Panc1 (cell line): ENCODE measurements at regions not wholly inside any gene's neighbourhood (a gene's known extent, or its start where the extent isn't known, plus 50 kb on each side); places are given as distances from the start of the nearest gene placed in this dataset.
"Not testable (repeated sequence)": the region's sequence is repeated elsewhere in the genome, so short reads cannot be mapped to it uniquely, and the experiment has no call there.

Source experiments
- ATAC-seq: fragments of 200-7000 bp; cut with Tn5 transposase; 2 replicates; pipeline ENCODE4 v1.9.1; 2020; ENCODE audit warnings: mild to moderate bottlenecking, moderate library complexity
- BruUV-seq: library from RNA; stranded (reverse); fragments of 400-500 nt; replicated peaks from 2 replicates; lab custom pipeline; 2021; lab: Mats Ljungman, UMichigan
- CTCF ChIA-PET: fragments of 300-600 bp; sonication (Branson Sonifier 250); formaldehyde crosslinking; loops from one replicate; lab custom pipeline; 2022; ENCODE audit warnings: antibody characterized with exemption; lab: Charles Lee
- POLR2A ChIA-PET: fragments of 300-600 bp; sonication (Branson Sonifier 250); formaldehyde crosslinking; loops from one replicate; lab custom pipeline; 2022; ENCODE audit warnings: antibody characterized with exemption; lab: Charles Lee
- DNase-seq: peaks from one replicate; pipeline ENCODE4 v3.0.0-alpha.2; 2010; ENCODE audit warnings: low read depth, low spot score
- H3K27ac ChIP-seq: 2 replicates; pipeline ENCODE4 v1.5.1; 2011; ENCODE audit warnings: mild to moderate bottlenecking, low read length, inconsistent platforms
- H3K27me3 ChIP-seq: fragments of 200-500 bp; sonication (Bioruptor generic); 2 replicates; pipeline ENCODE4 v1.6.0; 2014; ENCODE audit warnings: low read length, inconsistent platforms; ENCODE audit not compliant: control insufficient read depth, insufficient read depth
- H3K36me3 ChIP-seq: fragments of 200-500 bp; sonication (Bioruptor generic); 2 replicates; pipeline ENCODE4 v1.5.1; 2014; ENCODE audit warnings: inconsistent platforms, mild to moderate bottlenecking, low read length, moderate library complexity; ENCODE audit not compliant: control insufficient read depth, insufficient read depth
- H3K4me1 ChIP-seq: 2 replicates; pipeline ENCODE4 v1.5.1; 2011; ENCODE audit warnings: inconsistent platforms, mild to moderate bottlenecking, low read length, moderate library complexity; ENCODE audit not compliant: control insufficient read depth, insufficient read depth
- H3K4me3 ChIP-seq, 2 experiments: 2 replicates each; pipeline ENCODE4 v1.5.1; 2011 to 2012; ENCODE audit warnings: low read depth in 2 of 2, low read length in 2 of 2, mild to moderate bottlenecking in 2 of 2, inconsistent platforms in 1 of 2, moderate library complexity in 1 of 2
- H3K9me3 ChIP-seq: fragments of 200-500 bp; sonication (Bioruptor generic); 2 replicates; pipeline ENCODE4 v1.5.1; 2014; ENCODE audit warnings: low read depth, mild to moderate bottlenecking, inconsistent platforms, low read length, moderate library complexity; ENCODE audit not compliant: control insufficient read depth, insufficient read depth
- POLR2AphosphoS5 ChIP-seq: IDR thresholded peaks from 2 replicates; pipeline ENCODE4 v1.6.1; 2012; ENCODE audit warnings: mild to moderate bottlenecking, low read depth, low read length, moderate library complexity
- SIN3A ChIP-seq: IDR thresholded peaks from 2 replicates; pipeline ENCODE4 v1.6.1; 2012; ENCODE audit warnings: low read depth, mild to moderate bottlenecking, low read length, moderate library complexity, borderline replicate concordance; ENCODE audit not compliant: insufficient read depth
- TCF7L2 ChIP-seq: IDR thresholded peaks from 2 replicates; pipeline ENCODE4 v1.6.1; 2011; ENCODE audit warnings: mild to moderate bottlenecking, low read depth, low read length, inconsistent platforms
- in situ Hi-C: cut with HindIII; loops from 2 replicates; pipeline ENCODE4 v1.10.0; 2016; ENCODE audit warnings: low sequenced_read_pairs, low pct_unique_long_range_greater_than_20kb
- intact Hi-C: fragments of 100-400 bp; cut with micrococcal nuclease; formaldehyde crosslinking; loops from one replicate; pipeline ENCODE4 v1.10.0; 2022; ENCODE audit not compliant: unreplicated experiment
- TF ChIP-seq, protein P1 (sequence below), 2 experiments: IDR thresholded peaks; 2 replicates each; pipeline ENCODE4 v1.6.1; 2011 to 2012; ENCODE audit warnings: low read depth in 2 of 2, control low read depth in 1 of 2, low read length in 1 of 2, mild to moderate bottlenecking in 1 of 2, moderate library complexity in 1 of 2; ENCODE audit not compliant: insufficient read depth in 1 of 2
- TF ChIP-seq, protein P2 (sequence below): fragments of 450-650 bp; IDR thresholded peaks from 2 replicates; pipeline ENCODE4 v1.5.1; 2017; ENCODE audit warnings: mild to moderate bottlenecking

DNA sequence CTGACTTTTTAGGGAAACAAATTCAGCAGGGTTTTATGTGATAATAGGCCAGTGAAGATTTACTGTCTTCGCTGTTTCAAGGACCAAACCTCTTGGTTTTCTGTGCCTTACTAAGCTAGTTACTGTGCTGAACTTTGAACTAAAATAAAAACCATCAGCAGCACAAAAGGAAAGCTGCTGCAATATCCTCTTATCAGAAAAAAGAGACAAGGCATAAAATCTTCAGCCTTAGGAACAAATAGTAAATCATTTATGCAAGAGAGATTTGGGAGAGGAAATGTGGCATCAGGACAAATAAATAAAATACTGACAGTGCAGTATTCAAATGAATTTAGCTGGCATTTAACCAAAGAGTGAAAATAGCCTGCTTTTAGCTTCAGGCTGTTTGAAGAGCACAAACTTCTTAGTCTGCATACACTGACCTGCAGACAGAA lies 64.1 kb upstream of the EHBP1 start:
- in situ Hi-C loops (no loop called here), intact Hi-C loops (no loop called here)
- H3K4me1 ChIP-seq = no peaks in the 10 kb centered on the region
- H3K27ac ChIP-seq = no peak overlapping the region
- no peaks in the 10 kb centered on the region for H3K9me3 ChIP-seq
- no peak overlapping the region for H3K4me3 ChIP-seq
- TF ChIP-seq TCF7L2 = no peak
- no peak for TF ChIP-seq POLR2AphosphoS5
- TF ChIP-seq, protein P1, sequence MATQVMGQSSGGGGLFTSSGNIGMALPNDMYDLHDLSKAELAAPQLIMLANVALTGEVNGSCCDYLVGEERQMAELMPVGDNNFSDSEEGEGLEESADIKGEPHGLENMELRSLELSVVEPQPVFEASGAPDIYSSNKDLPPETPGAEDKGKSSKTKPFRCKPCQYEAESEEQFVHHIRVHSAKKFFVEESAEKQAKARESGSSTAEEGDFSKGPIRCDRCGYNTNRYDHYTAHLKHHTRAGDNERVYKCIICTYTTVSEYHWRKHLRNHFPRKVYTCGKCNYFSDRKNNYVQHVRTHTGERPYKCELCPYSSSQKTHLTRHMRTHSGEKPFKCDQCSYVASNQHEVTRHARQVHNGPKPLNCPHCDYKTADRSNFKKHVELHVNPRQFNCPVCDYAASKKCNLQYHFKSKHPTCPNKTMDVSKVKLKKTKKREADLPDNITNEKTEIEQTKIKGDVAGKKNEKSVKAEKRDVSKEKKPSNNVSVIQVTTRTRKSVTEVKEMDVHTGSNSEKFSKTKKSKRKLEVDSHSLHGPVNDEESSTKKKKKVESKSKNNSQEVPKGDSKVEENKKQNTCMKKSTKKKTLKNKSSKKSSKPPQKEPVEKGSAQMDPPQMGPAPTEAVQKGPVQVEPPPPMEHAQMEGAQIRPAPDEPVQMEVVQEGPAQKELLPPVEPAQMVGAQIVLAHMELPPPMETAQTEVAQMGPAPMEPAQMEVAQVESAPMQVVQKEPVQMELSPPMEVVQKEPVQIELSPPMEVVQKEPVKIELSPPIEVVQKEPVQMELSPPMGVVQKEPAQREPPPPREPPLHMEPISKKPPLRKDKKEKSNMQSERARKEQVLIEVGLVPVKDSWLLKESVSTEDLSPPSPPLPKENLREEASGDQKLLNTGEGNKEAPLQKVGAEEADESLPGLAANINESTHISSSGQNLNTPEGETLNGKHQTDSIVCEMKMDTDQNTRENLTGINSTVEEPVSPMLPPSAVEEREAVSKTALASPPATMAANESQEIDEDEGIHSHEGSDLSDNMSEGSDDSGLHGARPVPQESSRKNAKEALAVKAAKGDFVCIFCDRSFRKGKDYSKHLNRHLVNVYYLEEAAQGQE (IDR thresholded peaks at IDR 0.05; ENCODE audit: insufficient read depth in 1 of 2, low read depth in 2 of 2, low read length in 1 of 2) = no peak
- TF ChIP-seq, protein P2, sequence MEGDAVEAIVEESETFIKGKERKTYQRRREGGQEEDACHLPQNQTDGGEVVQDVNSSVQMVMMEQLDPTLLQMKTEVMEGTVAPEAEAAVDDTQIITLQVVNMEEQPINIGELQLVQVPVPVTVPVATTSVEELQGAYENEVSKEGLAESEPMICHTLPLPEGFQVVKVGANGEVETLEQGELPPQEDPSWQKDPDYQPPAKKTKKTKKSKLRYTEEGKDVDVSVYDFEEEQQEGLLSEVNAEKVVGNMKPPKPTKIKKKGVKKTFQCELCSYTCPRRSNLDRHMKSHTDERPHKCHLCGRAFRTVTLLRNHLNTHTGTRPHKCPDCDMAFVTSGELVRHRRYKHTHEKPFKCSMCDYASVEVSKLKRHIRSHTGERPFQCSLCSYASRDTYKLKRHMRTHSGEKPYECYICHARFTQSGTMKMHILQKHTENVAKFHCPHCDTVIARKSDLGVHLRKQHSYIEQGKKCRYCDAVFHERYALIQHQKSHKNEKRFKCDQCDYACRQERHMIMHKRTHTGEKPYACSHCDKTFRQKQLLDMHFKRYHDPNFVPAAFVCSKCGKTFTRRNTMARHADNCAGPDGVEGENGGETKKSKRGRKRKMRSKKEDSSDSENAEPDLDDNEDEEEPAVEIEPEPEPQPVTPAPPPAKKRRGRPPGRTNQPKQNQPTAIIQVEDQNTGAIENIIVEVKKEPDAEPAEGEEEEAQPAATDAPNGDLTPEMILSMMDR = no peak
- TF ChIP-seq SIN3A = no peak
- DNase-seq (no peak), ATAC-seq (no peak)
- POLR2A ChIA-PET = no interaction called here
- no TSS peak for BruUV-seq
- no peaks in the 10 kb centered on the region for H3K27me3 ChIP-seq
- H3K36me3 ChIP-seq = no peaks in the 10 kb centered on the region
- CTCF ChIA-PET = no interaction called here

DNA sequence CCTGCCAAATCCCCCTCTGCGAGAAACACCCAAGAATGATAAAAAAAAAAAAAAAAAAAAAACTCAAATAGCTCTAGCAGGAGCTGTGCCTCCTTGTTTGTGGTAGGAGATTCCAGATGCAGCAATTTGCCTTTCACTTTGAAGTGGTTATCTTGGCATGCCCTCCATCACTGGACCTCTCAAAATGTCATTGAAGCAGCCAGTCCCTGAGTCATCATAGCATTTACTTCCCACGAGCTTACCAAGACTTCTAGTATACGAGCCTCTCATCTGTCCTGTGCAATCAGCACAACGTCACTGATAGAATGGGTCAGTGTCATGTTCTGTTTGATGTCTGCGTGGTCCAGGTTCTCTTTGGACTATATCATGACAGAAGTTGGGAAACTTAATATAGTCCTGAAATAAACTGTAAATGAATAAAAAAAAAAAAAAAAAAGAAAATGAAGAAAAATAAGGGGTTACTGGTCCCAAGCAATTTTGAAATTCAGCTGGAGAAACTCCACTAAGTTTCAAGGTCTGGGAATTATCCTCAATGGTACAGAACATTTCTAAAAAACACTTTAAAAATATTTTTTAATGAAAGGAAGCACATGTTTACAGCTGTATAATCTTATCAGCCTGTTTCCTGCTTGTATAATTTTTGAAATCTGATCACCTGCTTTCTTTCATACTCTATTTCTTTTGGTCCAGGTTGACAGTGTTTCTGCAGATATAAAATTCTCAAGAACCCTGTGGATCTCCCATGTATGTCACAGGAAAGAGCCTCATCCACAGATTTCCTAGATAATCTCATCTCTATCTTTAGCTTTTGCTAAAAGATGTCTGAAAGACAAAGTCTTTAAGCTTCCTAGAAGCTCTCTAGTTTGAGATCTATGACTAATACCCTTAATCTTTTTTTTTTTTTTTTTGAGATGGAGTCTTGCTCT lies 74.1 kb upstream of the EHBP1 start:
- Histone ChIP-seq H3K4me3 (no peak overlapping the region), H3K9me3 (no peaks in the 10 kb centered on the region), H3K27me3 (no peaks in the 10 kb centered on the region), H3K27ac (no peak overlapping the region), H3K4me1 (no peaks in the 10 kb centered on the region), H3K36me3 (no peaks in the 10 kb centered on the region)
- in situ Hi-C loops = no loop called here
- ATAC-seq = no peak
- intact Hi-C loops = no loop called here
- DNase-seq = no peak
- POLR2A ChIA-PET = interaction anchor here (0.6 kb wide), 1 partner anchor 892 kb away, joined by 3 read pairs; no protein-coding TSS in a partner anchor
- no TSS peak for BruUV-seq
- TF ChIP-seq, protein P2 = no peak
- TF ChIP-seq, protein P1 (IDR thresholded peaks at IDR 0.05; ENCODE audit: insufficient read depth in 1 of 2, low read depth in 2 of 2, low read length in 1 of 2) = no peak
- TF ChIP-seq SIN3A (no peak), POLR2AphosphoS5 (no peak), TCF7L2 (no peak)
- CTCF ChIA-PET = no interaction called here

DNA sequence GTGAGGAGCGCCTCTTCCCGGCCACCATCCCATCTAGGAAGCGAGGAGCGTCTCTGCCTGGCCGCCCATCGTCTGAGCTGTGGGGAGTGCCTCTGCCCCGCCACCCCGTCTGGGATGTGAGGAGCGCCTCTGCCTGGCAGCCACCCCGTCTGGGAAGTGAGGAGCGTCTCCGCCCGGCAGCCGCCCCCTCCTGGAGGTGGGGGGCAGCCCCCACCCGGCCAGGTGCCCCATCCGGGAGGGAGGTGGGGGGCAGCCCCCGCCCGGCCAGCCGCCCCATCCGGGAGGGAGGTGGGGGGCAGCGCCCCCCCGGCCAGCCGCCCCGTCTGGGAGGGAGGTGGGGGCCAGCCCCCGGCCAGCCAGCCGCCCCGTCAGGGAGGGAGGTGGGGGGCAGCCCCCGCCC lies 75.3 kb upstream of the EHBP1 start:
- H3K9me3 ChIP-seq, DNase-seq, in situ Hi-C loops, intact Hi-C loops, CTCF ChIA-PET, ATAC-seq, H3K4me3 ChIP-seq, BruUV-seq, H3K27me3 ChIP-seq, POLR2A ChIA-PET, H3K27ac ChIP-seq, H3K36me3 ChIP-seq, H3K4me1 ChIP-seq: not testable (repeated sequence)
